Heart left ventricle (tissue), 13 donors: ENCODE measurements at regions not wholly inside any gene's neighbourhood (a gene's known extent, or its start where the extent isn't known, plus 50 kb on each side); places are given as distances from the start of the nearest gene placed in this dataset.

Experiments used
- CTCF ChIP-seq, 12 donors: fragments of 200-600 bp; sonication (generic) in 4 of 12; IDR thresholded peaks; one replicate each; pipeline versions ENCODE4 v1.5.0 to v1.8.0; 2018 to 2022; ENCODE audit warnings: antibody characterized with exemption in 12 of 12, mild to moderate bottlenecking in 5 of 12
- POLR2A ChIP-seq, 2 donors: fragments of 450-650 bp; IDR thresholded peaks; one replicate each; pipeline ENCODE4 v1.6.1; 2017; ENCODE audit warnings: antibody characterized with exemption in 2 of 2, mild to moderate bottlenecking in 2 of 2, moderate library complexity in 2 of 2
- donor health status: ischemic (EF 13 %, LVEDD 7.1; RV severe dilation, severe dysfunction).
- donor health status: DM: no; HTN: yes; CAD: no.
- donor health status: DM: no; HTN: no; CAD: no.
- donor health status: ischemic (EF 25% LVEDD 6.9; RV normal size, moderate dysfunction).
- donor health status: ischemic (EF 25% LVEDD 5.7; RV mildly dilated, moderate dysfunction).
- donor health status: ischemic (EF 35%, LVEDD 5.7; RV mildly dilated, moderate dysfunction).
- donor health status: nonischemic (EF 11% LVEDD 7.7; RV severe dilation, severe dysfunction).
- donor health status: DM: yes; HTN: yes; CAD: no.
- donor health status: PGD.
- donor health status: ischemic (EF 29% LVEDD 5.4; RV normal size, mild dysfunction).
- donor health status: nonischemic (EF 23%, LVEDD 6.1; RV moderate dilation, normal function).

DNA sequence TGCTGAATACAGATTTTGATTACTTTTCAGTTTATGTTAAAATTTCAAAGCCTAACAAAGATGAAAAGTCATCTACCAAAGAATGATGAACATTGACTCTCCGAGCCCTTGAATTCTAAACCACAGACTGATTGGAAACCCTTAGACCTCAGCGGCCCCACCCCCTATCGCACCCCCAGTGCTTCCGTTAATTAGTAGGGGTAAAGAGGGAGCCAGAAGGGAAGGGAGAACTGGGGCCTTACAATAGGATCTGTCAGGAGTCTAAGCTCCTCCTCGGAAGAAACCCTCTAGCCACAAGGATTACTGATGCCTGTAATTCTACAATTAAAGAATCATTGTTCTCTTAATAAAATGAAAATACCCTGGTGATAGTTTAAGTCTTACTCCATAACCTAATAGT is 79.7 kb upstream of the JARID2 start:
- TF ChIP-seq CTCF (IDR thresholded peaks at IDR 0.05): no peak
- TF ChIP-seq POLR2A (IDR thresholded peaks at IDR 0.05): no peak
